GM19395 (cell line): ENCODE measurements at regions not wholly inside any gene's neighbourhood (a gene's known extent, or its start where the extent isn't known, plus 50 kb on each side); places are given as distances from the start of the nearest gene placed in this dataset.

Source experiments
- ATAC-seq: cut with Tn5 transposase; IDR thresholded peaks from one replicate; pipeline ENCODE4 v1.9.1; 2021; ENCODE audit warnings: mild to moderate bottlenecking, moderate library complexity; ENCODE audit not compliant: unreplicated experiment

DNA sequence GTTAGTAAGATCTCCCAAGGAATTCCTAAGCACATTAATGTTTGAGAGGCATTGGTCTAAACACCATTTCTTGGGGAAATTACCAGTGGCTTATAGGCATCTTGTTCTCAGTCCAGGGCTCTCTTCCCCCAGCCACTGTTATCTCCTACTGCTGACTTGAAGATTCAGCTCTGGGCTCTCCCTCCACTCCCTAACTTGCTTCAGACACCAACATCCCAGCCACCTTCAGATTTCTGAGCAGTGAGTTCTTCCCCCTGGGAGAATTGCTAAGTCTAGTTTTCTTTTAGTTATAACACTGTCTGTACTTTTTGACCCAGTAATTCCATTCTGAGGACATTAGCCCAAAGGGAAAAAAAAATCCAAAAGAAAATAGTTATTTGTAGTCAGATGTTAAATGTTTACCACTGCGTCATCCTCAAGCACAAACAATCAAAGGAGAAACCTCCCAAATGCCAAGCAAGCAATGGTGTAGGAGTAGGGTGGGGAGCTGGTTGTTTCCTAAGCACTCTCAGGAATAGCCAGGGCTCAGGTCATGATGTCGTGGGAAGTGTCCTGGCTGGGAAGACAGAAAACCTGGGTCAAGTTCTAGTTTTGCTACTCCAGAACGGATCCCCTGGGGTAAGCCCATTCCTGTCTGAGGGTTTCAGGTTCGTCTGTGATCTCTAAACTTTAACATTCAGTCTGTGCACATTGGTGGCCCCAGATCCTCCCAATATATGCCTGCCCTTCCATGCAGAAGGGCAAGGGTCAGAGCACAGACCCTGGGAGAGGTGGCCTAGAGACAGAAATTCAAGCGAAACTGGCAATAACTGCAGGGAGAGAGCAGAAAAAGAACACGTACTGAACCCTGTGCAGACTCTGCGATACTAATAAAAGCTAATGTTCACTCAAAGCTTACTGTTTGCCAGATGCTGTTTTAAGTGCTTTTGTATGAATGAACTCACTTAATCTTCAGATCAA is 191.1 kb upstream of the FGGY start:
- no peak for ATAC-seq

DNA sequence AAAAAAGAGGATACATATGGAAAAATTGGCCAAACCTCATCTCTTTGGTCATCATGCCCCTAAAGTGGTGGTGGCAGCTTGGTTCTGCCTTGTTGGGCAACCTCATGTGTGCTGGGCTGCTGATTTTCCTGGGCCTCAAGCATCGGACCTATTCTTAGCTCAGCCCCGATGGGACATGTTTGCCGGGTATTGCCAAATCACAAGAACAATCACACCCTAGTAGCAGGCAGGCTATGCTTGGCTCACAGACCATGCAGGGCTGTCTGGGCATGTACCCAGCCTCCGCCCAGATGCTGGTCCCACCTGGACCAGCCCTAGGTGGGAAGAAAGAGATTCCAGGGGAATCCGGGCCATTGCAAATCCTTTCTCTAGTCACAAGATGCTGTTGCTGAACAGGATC is 189.4 kb upstream of the FGGY start:
- ATAC-seq, result no peak

- ATAC-seq, result no peak
These were observed 189.0 kb upstream of the FGGY start for GRCh38 chr1:59107916-59108315.

GRCh38 chr1:59108481-59109317 is 188.2 kb upstream of the FGGY start:
- no peak for ATAC-seq

GRCh38 chr1:59110271-59110670 is 186.6 kb upstream of the FGGY start:
- no peak for ATAC-seq

DNA sequence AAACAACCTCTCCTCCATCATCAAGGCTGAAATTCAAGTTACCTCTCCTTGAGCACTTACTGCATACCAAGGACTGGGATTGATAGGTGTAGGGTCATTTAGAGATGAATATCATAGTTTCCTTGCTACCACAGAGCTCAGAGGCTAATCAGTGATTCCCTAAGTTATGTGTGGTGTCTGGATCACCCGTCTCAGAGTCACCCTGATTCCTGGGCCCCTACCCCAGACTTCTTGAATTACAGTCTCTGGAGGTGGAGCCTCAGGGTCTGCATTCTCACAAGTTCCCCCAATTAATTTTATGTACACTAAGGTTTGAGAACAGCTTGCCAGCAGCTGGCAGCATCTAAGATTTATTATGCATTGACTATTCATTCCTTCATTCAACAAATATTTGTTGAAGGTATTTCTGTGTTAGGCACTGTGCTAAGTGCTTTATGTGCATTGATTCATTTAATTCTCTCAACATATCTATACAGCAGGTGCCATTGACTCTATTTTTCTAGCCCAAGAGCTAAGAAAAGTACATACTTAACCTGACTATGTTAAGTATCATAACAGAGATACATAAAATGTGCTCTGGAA is 182.9 kb upstream of the FGGY start:
- no peak for ATAC-seq

DNA sequence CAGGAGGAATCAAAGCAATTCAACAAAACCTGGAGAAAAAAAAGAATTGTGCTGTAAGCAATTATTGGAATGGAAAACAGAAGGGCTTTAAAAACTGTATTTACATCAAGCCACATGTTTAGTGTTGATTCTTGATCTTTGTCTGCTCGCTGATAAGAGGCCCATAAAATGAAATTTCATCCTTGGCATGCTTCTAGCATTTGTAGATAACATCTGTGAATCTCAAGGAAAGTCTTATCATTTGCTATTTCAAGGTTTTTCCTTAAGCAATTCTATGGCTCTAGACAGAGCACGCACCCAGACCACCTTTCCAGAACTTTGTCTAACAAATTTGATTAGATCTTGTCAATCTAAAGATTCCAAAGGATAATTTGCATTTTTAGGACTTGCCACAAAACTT is 181.0 kb upstream of the FGGY start:
- no peak for ATAC-seq

- no peak for ATAC-seq
These were observed 179.9 kb upstream of the FGGY start for GRCh38 chr1:59116920-59117542.

DNA sequence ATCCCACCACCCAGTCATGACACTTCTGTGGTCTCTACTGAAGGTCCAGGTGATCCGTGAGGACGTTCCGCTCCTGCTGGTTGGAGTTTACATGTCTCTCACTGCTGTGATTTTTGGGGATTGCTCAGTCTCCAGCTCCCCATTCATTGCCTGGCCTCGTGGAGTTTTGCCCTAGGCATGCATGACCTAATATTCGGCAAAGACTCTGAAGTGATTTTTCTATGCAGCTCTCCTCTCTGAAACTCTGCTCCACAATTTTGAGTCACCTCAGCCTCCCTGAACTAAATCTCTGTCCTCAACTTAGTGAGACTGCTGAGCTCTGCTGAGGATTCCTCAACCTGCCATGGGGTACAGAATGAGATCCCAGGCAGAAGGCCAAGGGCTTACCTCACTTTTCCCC is 174.4 kb upstream of the FGGY start:
- no peak for ATAC-seq

GRCh38 chr1:59123081-59123681 is 173.7 kb upstream of the FGGY start:
- no peak for ATAC-seq

DNA sequence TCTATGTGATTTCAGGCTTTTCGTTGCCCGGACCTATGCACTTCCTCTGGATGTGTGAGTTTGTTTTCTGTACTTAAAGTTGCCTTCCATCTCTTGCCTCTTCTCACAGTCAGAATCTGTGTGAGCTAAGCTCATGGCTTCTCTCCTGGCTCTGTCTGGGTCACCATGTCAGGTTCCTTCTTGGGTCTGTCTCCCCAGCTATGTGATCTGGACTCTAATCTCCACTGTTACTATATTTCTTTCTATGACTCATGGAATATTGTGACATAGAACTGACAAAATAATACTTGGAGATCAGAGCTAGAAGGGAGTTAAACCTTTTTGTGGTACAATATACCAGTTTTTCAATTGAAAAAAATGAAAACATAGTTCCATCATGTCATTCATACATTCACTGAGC is 172.7 kb upstream of the FGGY start:
- ATAC-seq, result no peak

DNA sequence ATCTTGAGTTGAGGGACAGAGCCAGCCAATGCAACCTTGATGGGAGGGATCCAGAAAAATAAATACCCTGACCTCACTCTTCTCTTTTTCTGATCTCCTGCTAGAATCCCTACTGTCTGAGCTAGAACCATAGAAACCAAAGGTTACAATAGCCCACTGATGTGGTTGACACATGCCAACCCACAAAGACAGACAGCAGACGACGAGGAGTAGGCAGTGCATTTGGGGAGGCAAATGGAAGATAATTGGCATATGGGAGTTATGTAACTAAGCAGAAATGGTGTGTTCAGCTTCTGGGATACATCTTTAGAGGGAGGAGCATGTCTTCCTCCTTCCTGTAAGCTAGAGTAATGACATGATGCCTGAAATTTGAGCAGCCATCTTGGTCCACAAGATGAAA is 171.7 kb upstream of the FGGY start:
- no peak for ATAC-seq

GRCh38 chr1:59125676-59126320 is 171.1 kb upstream of the FGGY start:
- no peak for ATAC-seq

DNA sequence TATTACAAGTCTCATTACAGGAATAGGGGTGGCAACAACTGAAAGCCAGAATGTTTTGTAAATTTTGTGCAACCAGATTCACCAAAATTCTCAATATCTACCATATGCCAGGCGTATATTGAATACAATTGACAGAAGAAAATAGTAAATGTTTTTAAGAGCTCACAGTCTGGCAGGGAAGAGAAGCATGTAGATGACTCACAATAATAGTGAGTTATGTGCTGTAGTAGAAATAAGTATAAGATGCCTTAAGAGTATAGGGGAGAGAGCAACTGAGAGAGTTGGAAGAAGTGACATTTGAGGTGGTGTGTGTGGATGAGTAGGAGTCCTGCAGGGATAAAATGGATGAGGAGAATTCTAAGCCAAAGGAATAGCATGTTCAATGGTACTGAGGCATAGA is 170.5 kb upstream of the FGGY start:
- ATAC-seq, result no peak

DNA sequence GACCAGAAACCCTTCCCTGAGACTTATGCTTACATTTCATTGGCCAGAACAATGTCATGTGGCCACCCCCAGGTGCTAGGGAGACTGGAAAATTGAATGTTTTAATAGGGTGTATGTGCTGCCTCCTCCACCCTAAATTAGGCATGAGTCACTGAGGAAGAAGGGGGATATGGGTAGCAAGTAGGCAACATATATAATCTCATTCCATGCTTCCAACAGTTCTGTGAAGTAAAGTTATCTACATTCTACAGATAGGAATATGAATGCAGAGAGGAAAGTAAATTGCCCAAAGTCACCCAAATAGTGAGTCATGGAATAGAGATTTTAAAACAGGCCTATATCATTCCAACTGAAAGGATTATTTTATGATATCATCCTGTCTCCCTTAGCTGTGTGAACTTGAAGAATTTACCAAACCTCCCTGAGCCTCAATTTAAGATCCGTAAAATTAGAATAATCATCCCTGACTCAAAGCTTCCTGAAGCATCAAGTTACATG is 168.6 kb upstream of the FGGY start:
- ATAC-seq, result no peak

DNA sequence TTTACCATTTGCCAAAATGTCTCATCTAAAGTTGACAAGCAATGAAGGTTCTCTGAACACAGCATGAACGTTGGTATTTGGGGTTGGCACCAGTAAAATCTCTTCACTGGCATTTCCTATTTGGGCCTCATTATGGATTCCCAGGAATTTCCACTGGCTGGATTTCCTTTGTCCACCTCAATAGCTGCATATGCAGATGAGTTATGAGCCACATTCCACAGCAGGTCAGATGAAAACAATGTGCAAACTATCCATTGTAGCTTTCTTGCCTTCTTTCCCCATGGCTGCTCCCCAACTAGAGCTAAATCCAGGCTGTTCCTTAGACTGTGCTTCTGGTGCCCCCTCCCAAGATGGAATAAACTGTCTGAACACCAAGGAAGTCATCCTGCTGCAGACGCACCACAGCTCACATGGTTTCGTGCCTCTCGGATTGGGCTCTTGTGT is 168.1 kb upstream of the FGGY start:
- ATAC-seq, result no peak

DNA sequence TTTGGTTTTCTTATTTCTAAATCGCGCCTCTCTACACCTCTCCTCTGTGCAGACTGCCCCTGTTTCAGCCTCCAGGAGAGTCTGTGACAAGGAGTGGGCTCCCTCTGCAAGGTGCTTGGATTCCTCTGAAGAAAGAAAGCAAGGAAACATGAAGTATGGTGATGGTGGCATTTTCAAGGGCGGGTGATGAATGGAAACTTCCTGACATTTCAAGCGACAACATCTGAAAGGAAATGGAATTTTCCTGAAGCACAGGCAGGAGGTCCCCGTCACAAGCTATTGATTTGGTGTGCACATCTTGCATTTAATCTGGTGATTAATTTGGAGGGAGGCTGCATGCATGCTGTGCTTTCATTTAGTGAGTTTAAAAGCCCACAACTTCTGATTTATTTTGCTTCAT is 164.6 kb upstream of the FGGY start:
- no peak for ATAC-seq

GRCh38 chr1:59133997-59134396 is 162.9 kb upstream of the FGGY start:
- no peak for ATAC-seq

GRCh38 chr1:59135761-59136255 is 161.1 kb upstream of the FGGY start:
- no peak for ATAC-seq
